Vagina (tissue), 2 donors: ENCODE measurements at regions not wholly inside any gene's neighbourhood (a gene's known extent, or its start where the extent isn't known, plus 50 kb on each side); places are given as distances from the start of the nearest gene placed in this dataset.

Experiments used
- DNase-seq, 2 donors: peaks; one replicate each; pipeline ENCODE4 v3.0.0-alpha.2; 2017; ENCODE audit errors: extremely low spot score in 2 of 2
- H3K27ac ChIP-seq: fragments of 200-600 bp; sonication (generic); one replicate; pipeline ENCODE4 v1.5.1; 2019
- H3K27me3 ChIP-seq: fragments of 200-600 bp; sonication (generic); one replicate; pipeline ENCODE4 v1.5.1; 2019
- H3K36me3 ChIP-seq, 2 donors: fragments of 200-600 bp; sonication (generic); one replicate each; pipeline ENCODE4 v1.5.1; 2017 to 2019
- H3K4me1 ChIP-seq: fragments of 200-600 bp; sonication (generic); one replicate; pipeline ENCODE4 v1.5.1; 2019
- H3K4me3 ChIP-seq, 2 donors: fragments of 200-600 bp; sonication (generic); 1 replicate in 1 of 2; 2 replicates in 1 of 2; pipeline ENCODE4 v1.5.1; 2016 to 2019
- H3K9me3 ChIP-seq: fragments of 200-600 bp; sonication (generic); one replicate; pipeline ENCODE4 v1.5.1; 2019
- CTCF ChIP-seq, 3 experiments: fragments of 450-650 bp in 2 of 3; fragments of 200-600 bp in 1 of 3; sonication (generic) in 1 of 3; IDR thresholded peaks; one replicate each; pipeline ENCODE4 v1.5.1; 2017 to 2019; ENCODE audit warnings: antibody characterized with exemption in 3 of 3, mild to moderate bottlenecking in 2 of 3, moderate library complexity in 2 of 3
- POLR2A ChIP-seq, 2 donors: fragments of 450-650 bp; IDR thresholded peaks; one replicate each; pipeline ENCODE4 v1.6.1; 2017; ENCODE audit warnings: antibody characterized with exemption in 2 of 2, mild to moderate bottlenecking in 2 of 2, moderate library complexity in 2 of 2
- POLR2AphosphoS5 ChIP-seq, 2 donors: sonication (generic); formaldehyde crosslinking; IDR thresholded peaks; one replicate each; pipeline ENCODE4 v1.9.0; 2017; ENCODE audit warnings: antibody characterized with exemption in 2 of 2, mild to moderate bottlenecking in 2 of 2, low read depth in 1 of 2; ENCODE audit not compliant: insufficient read depth in 1 of 2
- intact Hi-C: fragments of 100-400 bp; cut with DNase I; formaldehyde crosslinking; loops from one replicate; pipeline ENCODE4 v1.15.1; 2023

GRCh38 chr6:159118924-159119323, 50.3 kb upstream of the FNDC1 start:
- TF ChIP-seq POLR2A (IDR thresholded peaks at IDR 0.05) = no peak
- TF ChIP-seq POLR2AphosphoS5 (IDR thresholded peaks at IDR 0.05; ENCODE audit: insufficient read depth in 1 of 2, low read depth in 1 of 2) = no peak
- TF ChIP-seq CTCF (IDR thresholded peaks at IDR 0.05) = no peak
- no peak overlapping the region for H3K4me3 ChIP-seq
- H3K36me3 ChIP-seq = no peaks in the 10 kb centered on the region
- H3K4me1 ChIP-seq = peaks cover 6% of the 10 kb centered on the region
- no peaks in the 10 kb centered on the region for H3K9me3 ChIP-seq
- no peak overlapping the region for H3K27ac ChIP-seq
- intact Hi-C loops = no loop called here
- H3K27me3 ChIP-seq = no peaks in the 10 kb centered on the region
- no peak for DNase-seq

DNA sequence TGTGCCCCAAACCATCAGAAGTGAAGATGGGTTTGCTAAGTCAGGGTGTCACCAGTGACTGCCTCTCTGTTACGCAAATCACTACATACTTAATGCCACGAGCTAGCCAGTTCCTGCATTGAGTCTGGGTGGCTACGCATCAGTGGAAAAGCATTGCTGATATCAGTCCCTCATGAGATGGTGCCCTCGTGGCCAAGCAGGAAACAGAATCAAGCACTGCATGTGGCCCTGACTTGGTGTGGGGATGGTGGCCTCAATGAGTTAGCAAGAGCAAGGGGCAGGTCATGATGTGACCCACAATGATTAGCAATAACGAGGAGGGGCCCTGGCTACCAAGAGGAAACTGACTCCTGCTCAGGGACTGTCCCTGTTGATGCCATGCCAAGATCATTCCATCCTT, 51.6 kb upstream of the FNDC1 start:
- Histone ChIP-seq H3K27ac (no peak overlapping the region), H3K4me1 (peaks cover 6% of the 10 kb centered on the region), H3K9me3 (no peaks in the 10 kb centered on the region), H3K27me3 (no peaks in the 10 kb centered on the region), H3K4me3 (no peak overlapping the region), H3K36me3 (no peaks in the 10 kb centered on the region)
- TF ChIP-seq POLR2A (IDR thresholded peaks at IDR 0.05) (no peak), POLR2AphosphoS5 (IDR thresholded peaks at IDR 0.05; ENCODE audit: insufficient read depth in 1 of 2, low read depth in 1 of 2) (no peak), CTCF (IDR thresholded peaks at IDR 0.05) (no peak)
- intact Hi-C loops = no loop called here
- no peak for DNase-seq

GRCh38 chr6:159117046-159117445, 52.2 kb upstream of the FNDC1 start:
- Histone ChIP-seq H3K4me3 (no peak overlapping the region), H3K36me3 (no peaks in the 10 kb centered on the region), H3K27me3 (no peaks in the 10 kb centered on the region), H3K4me1 (peaks cover 6% of the 10 kb centered on the region), H3K27ac (no peak overlapping the region), H3K9me3 (no peaks in the 10 kb centered on the region)
- intact Hi-C loops = no loop called here
- no peak for DNase-seq
- TF ChIP-seq POLR2A (IDR thresholded peaks at IDR 0.05) (no peak), POLR2AphosphoS5 (IDR thresholded peaks at IDR 0.05; ENCODE audit: insufficient read depth in 1 of 2, low read depth in 1 of 2) (no peak), CTCF (IDR thresholded peaks at IDR 0.05) (no peak)

DNA sequence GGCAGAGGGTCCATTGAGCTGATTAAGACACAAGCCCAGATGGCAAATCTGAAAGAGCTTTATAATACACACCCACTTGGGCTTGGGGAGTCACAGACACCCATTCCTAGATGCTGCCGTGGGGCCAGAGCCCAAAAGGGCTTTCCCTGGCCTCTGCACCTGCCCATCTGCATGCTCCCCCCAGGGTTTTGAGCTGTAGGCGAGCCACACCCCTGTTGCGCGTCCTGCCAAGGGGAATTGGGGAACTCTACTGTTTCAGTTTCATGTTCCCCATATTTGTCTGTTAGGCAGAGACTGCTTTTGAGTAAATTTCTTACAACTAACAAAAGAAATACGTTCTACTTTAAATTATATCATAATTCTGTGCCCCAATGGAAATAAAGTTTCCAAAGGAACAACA, 52.9 kb upstream of the FNDC1 start:
- H3K4me3 ChIP-seq = no peak overlapping the region
- H3K9me3 ChIP-seq = no peaks in the 10 kb centered on the region
- peaks cover 6% of the 10 kb centered on the region for H3K4me1 ChIP-seq
- TF ChIP-seq CTCF (IDR thresholded peaks at IDR 0.05) (no peak), POLR2AphosphoS5 (IDR thresholded peaks at IDR 0.05; ENCODE audit: insufficient read depth in 1 of 2, low read depth in 1 of 2) (no peak), POLR2A (IDR thresholded peaks at IDR 0.05) (no peak)
- H3K27ac ChIP-seq = no peak overlapping the region
- intact Hi-C loops = no loop called here
- no peaks in the 10 kb centered on the region for H3K36me3 ChIP-seq
- no peaks in the 10 kb centered on the region for H3K27me3 ChIP-seq
- no peak for DNase-seq

GRCh38 chr6:159114569-159114968, 54.6 kb upstream of the FNDC1 start:
- intact Hi-C loops = no loop called here
- no peak for TF ChIP-seq CTCF (IDR thresholded peaks at IDR 0.05)
- no peak for TF ChIP-seq POLR2AphosphoS5 (IDR thresholded peaks at IDR 0.05; ENCODE audit: insufficient read depth in 1 of 2, low read depth in 1 of 2)
- TF ChIP-seq POLR2A (IDR thresholded peaks at IDR 0.05) = no peak
- H3K9me3 ChIP-seq = no peaks in the 10 kb centered on the region

More at GRCh38 chr6:159114569-159114968, 54.6 kb upstream of the FNDC1 start:
- Histone ChIP-seq H3K27me3 (no peaks in the 10 kb centered on the region), H3K27ac (no peak overlapping the region), H3K4me3 (no peak overlapping the region), H3K4me1 (peaks cover 6% of the 10 kb centered on the region), H3K36me3 (no peaks in the 10 kb centered on the region)
- no peak for DNase-seq
